ENCODE measurements at regions not wholly inside any gene's neighbourhood (a gene's known extent, or its start where the extent isn't known, plus 50 kb on each side); places are given as distances from the start of the nearest gene placed in this dataset.

- TF ChIP-seq POLR2AphosphoS5 (IDR thresholded peaks at IDR 0.05; ENCODE audit: low read depth, low read length), result no peak
- TF ChIP-seq POU2F2 (IDR thresholded peaks at IDR 0.05; ENCODE audit: low read depth, low read length), result no peak
- TF ChIP-seq POLR2A (IDR thresholded peaks at IDR 0.05; ENCODE audit: low read depth, low read length), result no peak
- TF ChIP-seq TAF1 (IDR thresholded peaks at IDR 0.05; ENCODE audit: low read depth, low read length), result no peak
These were observed 636.1 kb downstream of the TDRD15 start for GRCh38 chr2:21759819-21760218.
